Tibial artery (tissue), 4 donors: ENCODE measurements at regions not wholly inside any gene's neighbourhood (a gene's known extent, or its start where the extent isn't known, plus 50 kb on each side); places are given as distances from the start of the nearest gene placed in this dataset.

Experiments
- DNase-seq, 2 donors: peaks; one replicate each; pipeline ENCODE4 v3.0.0-alpha.2; 2019
- H3K27ac ChIP-seq, 2 donors: fragments of 200-600 bp; sonication (generic) in 1 of 2; 1 replicate in 1 of 2; 2 replicates in 1 of 2; pipeline ENCODE4 v1.5.1; 2018 to 2019; ENCODE audit warnings: mild to moderate bottlenecking in 1 of 2
- H3K27me3 ChIP-seq, 2 donors: fragments of 200-600 bp; sonication (generic) in 1 of 2; one replicate each; pipeline versions ENCODE4 v1.5.1 to v1.6.0; 2016 to 2019
- H3K36me3 ChIP-seq, 3 donors: fragments of 200-600 bp; sonication (generic) in 2 of 3; one replicate each; pipeline ENCODE4 v1.5.1; 2016 to 2019; ENCODE audit warnings: mild to moderate bottlenecking in 2 of 3
- H3K4me1 ChIP-seq, 4 donors: fragments of 200-600 bp; sonication (generic) in 2 of 4; 1 replicate in 3 of 4; 2 replicates in 1 of 4; pipeline ENCODE4 v1.5.1; 2016 to 2019
- H3K4me3 ChIP-seq, 2 donors: fragments of 200-600 bp; sonication (generic) in 1 of 2; 1 replicate in 1 of 2; 2 replicates in 1 of 2; pipeline ENCODE4 v1.5.1; 2018 to 2019; ENCODE audit warnings: mild to moderate bottlenecking in 2 of 2
- H3K9me3 ChIP-seq, 3 donors: fragments of 200-600 bp; sonication (generic) in 1 of 3; one replicate each; pipeline ENCODE4 v1.5.1; 2016 to 2019
- CTCF ChIP-seq, 2 experiments: fragments of 200-600 bp in 1 of 2; fragments of 450-650 bp in 1 of 2; IDR thresholded peaks; one replicate each; pipeline ENCODE4 v1.5.1; 2017 to 2019; ENCODE audit warnings: antibody characterized with exemption in 2 of 2, mild to moderate bottlenecking in 1 of 2, moderate library complexity in 1 of 2
- intact Hi-C: fragments of 100-400 bp; cut with DNase I; formaldehyde crosslinking; loops from one replicate; pipeline ENCODE4 v1.15.0; 2023; ENCODE audit warnings: low total_unique reads

- TF ChIP-seq CTCF (IDR thresholded peaks at IDR 0.05), result no peak
- Histone ChIP-seq H3K4me3 (no peak overlapping the region), H3K27me3 (no peaks in the 10 kb centered on the region), H3K36me3 (no peaks in the 10 kb centered on the region), H3K9me3 (no peaks in the 10 kb centered on the region), H3K4me1 (no peaks in the 10 kb centered on the region), H3K27ac (no peak overlapping the region)
- intact Hi-C loops, result no loop called here
- DNase-seq, result no peak
These were observed 70.5 kb upstream of the RAD23B start for GRCh38 chr9:107212613-107213012.

DNA sequence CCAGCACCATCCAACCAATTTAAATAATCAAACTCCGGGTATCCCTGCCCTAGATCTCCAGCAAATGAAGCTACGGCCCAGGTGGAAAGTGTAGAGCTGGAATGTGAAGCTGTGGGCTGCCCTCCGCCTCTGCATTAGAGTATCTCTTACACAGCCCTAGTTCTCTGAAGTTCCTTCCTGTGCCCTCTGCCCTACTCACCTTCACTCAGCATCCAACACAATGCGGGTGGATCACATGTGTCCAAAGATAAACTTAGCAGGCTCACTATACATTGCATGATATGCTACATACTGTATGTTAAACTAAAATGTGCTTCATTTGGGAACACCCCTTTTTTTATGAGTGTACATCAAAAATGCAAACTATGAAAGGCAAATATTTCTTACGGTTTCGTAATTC lies 70.0 kb upstream of the RAD23B start:
- Histone ChIP-seq H3K27ac (no peak overlapping the region), H3K4me1 (no peaks in the 10 kb centered on the region), H3K27me3 (no peaks in the 10 kb centered on the region), H3K4me3 (no peak overlapping the region), H3K36me3 (no peaks in the 10 kb centered on the region), H3K9me3 (no peaks in the 10 kb centered on the region)
- intact Hi-C loops, result no loop called here
- DNase-seq, result no peak
- TF ChIP-seq CTCF (IDR thresholded peaks at IDR 0.05), result no peak

GRCh38 chr9:107213561-107214028 lies 69.5 kb upstream of the RAD23B start:
- H3K9me3 ChIP-seq, result no peaks in the 10 kb centered on the region
- H3K27ac ChIP-seq, result no peak overlapping the region
- no peaks in the 10 kb centered on the region for H3K36me3 ChIP-seq
- no peaks in the 10 kb centered on the region for H3K27me3 ChIP-seq
- no peaks in the 10 kb centered on the region for H3K4me1 ChIP-seq
- H3K4me3 ChIP-seq, result no peak overlapping the region
- DNase-seq, result no peak
- intact Hi-C loops, result no loop called here
- TF ChIP-seq CTCF (IDR thresholded peaks at IDR 0.05), result no peak

DNA sequence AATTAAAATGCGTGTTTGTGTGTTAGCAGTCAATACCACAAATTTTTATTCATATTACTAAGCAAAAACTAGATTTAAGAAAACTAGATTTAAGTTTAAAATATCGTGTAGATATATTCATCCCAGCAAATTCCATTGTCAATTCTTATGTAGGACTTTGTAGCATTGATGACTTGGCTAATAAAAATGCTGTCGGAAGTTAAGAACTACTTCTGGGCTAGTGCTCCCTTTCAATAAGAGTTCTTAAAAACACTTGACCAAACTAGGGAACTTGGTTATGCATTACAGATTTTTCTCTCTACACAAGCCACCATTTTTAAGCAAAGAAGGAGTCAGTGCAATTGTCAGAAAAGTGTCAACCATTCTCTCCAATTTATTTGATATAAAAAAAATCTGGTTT lies 68.7 kb upstream of the RAD23B start:
- H3K4me1 ChIP-seq, result no peaks in the 10 kb centered on the region
- H3K4me3 ChIP-seq, result no peak overlapping the region
- intact Hi-C loops, result no loop called here
- no peak overlapping the region for H3K27ac ChIP-seq
- no peaks in the 10 kb centered on the region for H3K9me3 ChIP-seq
- no peak for TF ChIP-seq CTCF (IDR thresholded peaks at IDR 0.05)
- H3K36me3 ChIP-seq, result no peaks in the 10 kb centered on the region
- no peaks in the 10 kb centered on the region for H3K27me3 ChIP-seq
- DNase-seq, result no peak

DNA sequence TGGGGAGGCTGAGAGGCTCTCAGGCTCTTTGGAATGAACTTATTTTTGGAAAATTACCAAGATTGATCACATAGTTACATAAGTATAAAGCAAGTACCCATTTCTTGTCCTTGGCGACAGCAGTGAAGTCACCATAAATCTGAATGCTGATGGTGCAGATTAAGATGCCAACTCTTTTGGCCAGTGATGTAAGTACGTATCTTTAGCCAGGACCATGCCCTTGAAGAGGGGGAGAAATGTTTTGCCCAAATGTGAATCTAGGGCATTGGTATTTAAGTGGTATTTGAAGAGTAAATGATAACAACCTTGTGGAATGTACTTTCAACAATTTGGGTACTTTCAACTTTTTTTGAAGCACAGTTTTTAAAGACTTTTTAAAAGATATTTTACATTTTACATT lies 68.2 kb upstream of the RAD23B start:
- Histone ChIP-seq H3K9me3 (no peaks in the 10 kb centered on the region), H3K4me3 (no peak overlapping the region), H3K4me1 (no peaks in the 10 kb centered on the region), H3K27ac (no peak overlapping the region), H3K36me3 (no peaks in the 10 kb centered on the region), H3K27me3 (no peaks in the 10 kb centered on the region)
- DNase-seq, result no peak
- intact Hi-C loops, result no loop called here
- no peak for TF ChIP-seq CTCF (IDR thresholded peaks at IDR 0.05)

GRCh38 chr9:107215381-107215780 lies 67.7 kb upstream of the RAD23B start:
- Histone ChIP-seq H3K27me3 (no peaks in the 10 kb centered on the region), H3K36me3 (no peaks in the 10 kb centered on the region), H3K4me3 (no peak overlapping the region), H3K4me1 (no peaks in the 10 kb centered on the region), H3K27ac (no peak overlapping the region), H3K9me3 (no peaks in the 10 kb centered on the region)
- no peak for TF ChIP-seq CTCF (IDR thresholded peaks at IDR 0.05)
- intact Hi-C loops, result no loop called here
- no peak for DNase-seq
